ENCODE measurements at regions not wholly inside any gene's neighbourhood (a gene's known extent, or its start where the extent isn't known, plus 50 kb on each side); places are given as distances from the start of the nearest gene placed in this dataset.
A peak's percentile ranks its signal among the peaks of the same experiment; 100 is the strongest.

DNA sequence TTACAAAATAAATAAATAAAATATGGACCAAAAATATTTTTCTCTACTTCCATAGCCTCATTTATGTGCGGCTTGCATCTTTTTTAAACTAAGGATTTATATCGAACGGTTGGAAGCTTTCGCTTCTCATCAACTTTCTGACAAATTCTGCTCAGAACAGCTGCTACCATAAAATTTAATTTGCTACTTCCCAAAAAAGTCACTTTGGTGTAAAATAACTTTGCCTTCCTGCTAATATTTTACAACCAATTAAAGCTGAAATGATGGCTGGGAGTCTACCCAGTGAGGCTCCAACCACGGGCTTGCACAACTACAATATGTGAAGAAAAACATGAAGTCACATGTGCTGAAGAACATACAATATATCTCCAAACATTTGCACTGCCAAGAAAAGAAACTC is 253.1 kb upstream of the NEBL start:
- no peak for DNase-seq
- no peaks in the 10 kb centered on the region for H3K4me1 ChIP-seq
- H3K27ac ChIP-seq, result no peak overlapping the region
- H3K9me3 ChIP-seq, result no peaks in the 10 kb centered on the region
- intact Hi-C loops (cut with DNase I), result no loop called here
- H3K4me3 ChIP-seq, result no peak overlapping the region
- no peaks in the 10 kb centered on the region for H3K36me3 ChIP-seq
- no peak for ATAC-seq
- TF ChIP-seq, protein P1, sequence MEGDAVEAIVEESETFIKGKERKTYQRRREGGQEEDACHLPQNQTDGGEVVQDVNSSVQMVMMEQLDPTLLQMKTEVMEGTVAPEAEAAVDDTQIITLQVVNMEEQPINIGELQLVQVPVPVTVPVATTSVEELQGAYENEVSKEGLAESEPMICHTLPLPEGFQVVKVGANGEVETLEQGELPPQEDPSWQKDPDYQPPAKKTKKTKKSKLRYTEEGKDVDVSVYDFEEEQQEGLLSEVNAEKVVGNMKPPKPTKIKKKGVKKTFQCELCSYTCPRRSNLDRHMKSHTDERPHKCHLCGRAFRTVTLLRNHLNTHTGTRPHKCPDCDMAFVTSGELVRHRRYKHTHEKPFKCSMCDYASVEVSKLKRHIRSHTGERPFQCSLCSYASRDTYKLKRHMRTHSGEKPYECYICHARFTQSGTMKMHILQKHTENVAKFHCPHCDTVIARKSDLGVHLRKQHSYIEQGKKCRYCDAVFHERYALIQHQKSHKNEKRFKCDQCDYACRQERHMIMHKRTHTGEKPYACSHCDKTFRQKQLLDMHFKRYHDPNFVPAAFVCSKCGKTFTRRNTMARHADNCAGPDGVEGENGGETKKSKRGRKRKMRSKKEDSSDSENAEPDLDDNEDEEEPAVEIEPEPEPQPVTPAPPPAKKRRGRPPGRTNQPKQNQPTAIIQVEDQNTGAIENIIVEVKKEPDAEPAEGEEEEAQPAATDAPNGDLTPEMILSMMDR (IDR thresholded peaks at IDR 0.05), result no peak
- H3K27me3 ChIP-seq (ENCODE audit: low read depth), result no peaks in the 10 kb centered on the region

DNA sequence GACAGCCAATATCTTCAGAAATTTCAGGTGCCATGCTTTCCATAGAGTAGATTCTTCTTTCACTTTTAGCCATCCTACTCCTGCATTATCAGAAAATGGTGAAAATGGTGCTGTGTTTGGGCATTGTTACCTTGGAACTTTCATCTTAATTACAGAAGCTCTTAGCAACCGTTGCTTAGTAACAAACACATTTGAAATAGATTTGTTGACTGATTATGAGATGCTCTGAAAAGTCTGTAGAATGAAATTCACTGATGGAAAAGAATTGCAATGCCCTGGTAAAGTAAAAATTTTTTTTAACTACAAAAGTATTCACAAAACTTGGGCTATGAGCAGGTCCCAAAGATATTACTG is 249.3 kb upstream of the NEBL start:
- Histone ChIP-seq H3K4me1 (no peaks in the 10 kb centered on the region), H3K27ac (no peak overlapping the region), H3K27me3 (ENCODE audit: low read depth) (no peaks in the 10 kb centered on the region), H3K36me3 (no peaks in the 10 kb centered on the region), H3K4me3 (no peak overlapping the region), H3K9me3 (no peaks in the 10 kb centered on the region)
- DNase-seq, result no peak
- intact Hi-C loops (cut with DNase I), result no loop called here
- TF ChIP-seq, protein P1 (IDR thresholded peaks at IDR 0.05), result no peak
- no peak for ATAC-seq

DNA sequence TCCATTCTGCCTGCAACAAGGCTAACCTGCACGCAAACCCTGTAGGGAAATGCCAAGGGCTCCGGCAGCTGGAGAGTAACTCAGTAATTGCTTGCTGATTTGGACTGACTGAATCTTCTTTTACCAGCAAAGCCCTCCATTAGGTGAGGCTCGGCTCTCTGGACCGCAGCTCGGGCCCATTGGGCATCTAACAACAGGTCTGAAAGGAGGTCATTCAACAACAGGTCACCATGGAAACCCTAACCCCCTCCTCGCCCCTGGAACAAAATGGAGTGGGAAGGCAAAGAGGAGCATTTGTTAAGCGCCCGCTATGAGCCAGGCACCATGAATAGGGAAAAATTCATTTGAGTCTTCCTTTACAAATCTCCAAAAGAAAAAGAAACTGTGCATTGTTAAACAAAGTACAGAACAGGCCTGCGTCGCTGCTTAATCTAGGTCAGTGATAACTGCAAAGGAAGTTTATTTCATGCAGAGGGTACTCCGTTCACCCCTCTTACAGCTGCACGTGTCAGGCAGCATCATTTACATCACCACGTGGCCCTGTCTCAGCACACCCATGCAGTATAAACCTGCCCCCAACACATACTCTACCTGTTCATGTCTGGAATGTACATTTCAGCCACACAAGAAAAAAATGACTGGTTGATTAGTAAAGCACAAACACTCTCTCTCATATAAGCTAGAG is 248.8 kb upstream of the NEBL start:
- peak in 1 of 2 donors; percentile 18 for ATAC-seq
- TF ChIP-seq, protein P1 (IDR thresholded peaks at IDR 0.05), result no peak
- H3K4me3 ChIP-seq, result no peak overlapping the region
- H3K4me1 ChIP-seq, result no peaks in the 10 kb centered on the region
- no peak overlapping the region for H3K27ac ChIP-seq
- H3K9me3 ChIP-seq, result no peaks in the 10 kb centered on the region
- intact Hi-C loops (cut with DNase I), result no loop called here
- DNase-seq, result no peak
- H3K27me3 ChIP-seq (ENCODE audit: low read depth), result no peaks in the 10 kb centered on the region
- H3K36me3 ChIP-seq, result no peaks in the 10 kb centered on the region

DNA sequence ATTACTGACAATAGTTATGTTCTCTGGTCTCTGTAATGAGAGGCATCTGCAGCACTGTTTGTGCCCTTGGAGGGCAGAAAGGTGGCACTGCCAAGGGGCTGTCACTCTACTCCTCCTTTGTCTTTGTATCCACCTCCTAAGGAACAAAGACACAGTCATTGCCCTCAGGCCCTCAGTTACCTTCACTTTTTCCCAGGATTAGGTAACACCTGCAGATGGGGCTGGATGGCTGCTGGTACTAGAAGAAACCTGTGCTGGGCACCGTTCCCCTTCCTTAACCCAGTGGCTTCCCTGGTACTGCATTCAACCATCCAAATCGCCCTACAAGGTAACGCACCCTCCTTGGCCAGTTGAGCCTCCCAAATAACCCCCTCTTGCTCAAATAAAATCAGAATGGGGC is 246.9 kb upstream of the NEBL start:
- DNase-seq (no peak), ATAC-seq (no peak)
- no peaks in the 10 kb centered on the region for H3K4me1 ChIP-seq
- no peaks in the 10 kb centered on the region for H3K9me3 ChIP-seq
- intact Hi-C loops (cut with DNase I), result no loop called here
- H3K27me3 ChIP-seq (ENCODE audit: low read depth), result no peaks in the 10 kb centered on the region
- no peak overlapping the region for H3K4me3 ChIP-seq
- TF ChIP-seq, protein P1 (IDR thresholded peaks at IDR 0.05), result no peak
- no peaks in the 10 kb centered on the region for H3K36me3 ChIP-seq
- no peak overlapping the region for H3K27ac ChIP-seq

DNA sequence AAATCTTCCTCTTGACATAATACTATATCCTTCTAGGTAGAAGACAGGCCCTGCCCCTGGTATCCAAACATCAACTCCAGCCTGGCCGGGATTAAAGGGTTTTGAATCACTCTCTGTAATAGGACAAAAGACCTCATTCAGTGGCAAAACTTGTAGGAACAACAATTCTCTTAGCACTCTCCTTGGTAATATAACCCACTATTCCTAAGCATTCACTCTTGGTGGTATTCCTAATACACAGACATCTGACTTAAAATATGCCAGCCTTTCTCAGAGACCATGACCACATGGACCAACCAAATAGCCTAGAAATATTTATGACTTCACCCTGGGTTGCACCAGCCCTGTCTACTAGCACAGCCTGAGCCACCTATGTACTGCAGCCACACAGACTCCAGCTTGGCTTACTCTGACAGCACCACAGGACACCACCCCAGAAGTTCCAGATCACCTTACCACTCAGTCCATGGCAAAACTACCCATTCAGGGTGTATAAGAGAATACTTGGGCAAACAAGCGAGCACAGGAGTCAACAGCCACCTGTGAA is 244.9 kb upstream of the NEBL start:
- TF ChIP-seq, protein P1 (IDR thresholded peaks at IDR 0.05), result no peak
- ATAC-seq, result peak in 1 of 2 donors; percentile 20
- Histone ChIP-seq H3K27me3 (ENCODE audit: low read depth) (no peaks in the 10 kb centered on the region), H3K27ac (no peak overlapping the region), H3K4me3 (no peak overlapping the region), H3K4me1 (no peaks in the 10 kb centered on the region), H3K36me3 (no peaks in the 10 kb centered on the region), H3K9me3 (no peaks in the 10 kb centered on the region)
- no peak for DNase-seq
- intact Hi-C loops (cut with DNase I), result no loop called here

Measured in lower lobe of right lung (tissue), 2 donors.